Progenitor cell of endocrine pancreas (in vitro differentiated cells): ENCODE measurements at regions not wholly inside any gene's neighbourhood (a gene's known extent, or its start where the extent isn't known, plus 50 kb on each side); places are given as distances from the start of the nearest gene placed in this dataset.

ENCODE experiments used
- DNase-seq: peaks from one replicate; pipeline ENCODE4 v3.0.0; 2021; ENCODE audit warnings: low spot score; ENCODE audit not compliant: unreplicated experiment
- H3K27ac Mint-ChIP-seq: 2 replicates; pipeline ENCODE4 v1.8.0; 2021; ENCODE audit warnings: mild to moderate bottlenecking, moderate library complexity, mixed read lengths
- H3K27me3 Mint-ChIP-seq: 2 replicates; pipeline ENCODE4 v1.8.0; 2021; ENCODE audit warnings: mixed read lengths
- H3K36me3 Mint-ChIP-seq: 2 replicates; pipeline ENCODE4 v1.8.0; 2022; ENCODE audit warnings: mixed read lengths; ENCODE audit not compliant: insufficient read depth
- H3K4me1 Mint-ChIP-seq: 2 replicates; pipeline ENCODE4 v1.8.0; 2021; ENCODE audit warnings: low read depth, mixed read lengths
- H3K4me3 Mint-ChIP-seq: 2 replicates; pipeline ENCODE4 v1.8.0; 2021; ENCODE audit warnings: low read depth, mild to moderate bottlenecking, moderate library complexity, mixed read lengths
- H3K9me3 Mint-ChIP-seq: 2 replicates; pipeline ENCODE4 v1.8.0; 2021; ENCODE audit warnings: low read depth, mixed read lengths
- CTCF ChIP-seq: fragments of 200-600 bp; sonication (generic); IDR thresholded peaks from one replicate; pipeline ENCODE4 v1.5.0; 2021; ENCODE audit warnings: antibody characterized with exemption, mild to moderate bottlenecking; ENCODE audit not compliant: unreplicated experiment

GRCh38 chr18:65358306-65358705 lies 392.5 kb upstream of the CDH7 start:
- H3K27ac Mint-ChIP-seq, result no peak overlapping the region
- no peak overlapping the region for H3K4me3 Mint-ChIP-seq
- no peak for DNase-seq
- H3K9me3 Mint-ChIP-seq, result no peaks in the 10 kb centered on the region
- H3K27me3 Mint-ChIP-seq, result no peaks in the 10 kb centered on the region
- no peaks in the 10 kb centered on the region for H3K36me3 Mint-ChIP-seq
- TF ChIP-seq CTCF, result no peak
- H3K4me1 Mint-ChIP-seq, result no peaks in the 10 kb centered on the region

- Mint-ChIP-seq H3K27me3 (no peaks in the 10 kb centered on the region), H3K4me3 (no peak overlapping the region), H3K36me3 (no peaks in the 10 kb centered on the region), H3K9me3 (no peaks in the 10 kb centered on the region), H3K27ac (no peak overlapping the region), H3K4me1 (no peaks in the 10 kb centered on the region)
- DNase-seq, result no peak
- TF ChIP-seq CTCF, result no peak
Observed at GRCh38 chr18:65352186-65352585, 398.6 kb upstream of the CDH7 start.

- H3K4me3 Mint-ChIP-seq, result no peak overlapping the region
- no peaks in the 10 kb centered on the region for H3K36me3 Mint-ChIP-seq
- no peaks in the 10 kb centered on the region for H3K27me3 Mint-ChIP-seq
- no peaks in the 10 kb centered on the region for H3K4me1 Mint-ChIP-seq
- H3K9me3 Mint-ChIP-seq, result no peaks in the 10 kb centered on the region
- no peak overlapping the region for H3K27ac Mint-ChIP-seq
- TF ChIP-seq CTCF, result no peak
- no peak for DNase-seq
Observed at GRCh38 chr18:65349635-65350034, 401.2 kb upstream of the CDH7 start.

- no peak for DNase-seq
- Mint-ChIP-seq H3K4me1 (no peaks in the 10 kb centered on the region), H3K9me3 (peaks cover 3% of the 10 kb centered on the region), H3K27ac (no peak overlapping the region), H3K27me3 (no peaks in the 10 kb centered on the region), H3K36me3 (no peaks in the 10 kb centered on the region), H3K4me3 (no peak overlapping the region)
- no peak for TF ChIP-seq CTCF
Observed at GRCh38 chr18:65347446-65347845, 403.4 kb upstream of the CDH7 start.

GRCh38 chr18:65346086-65346485 lies 404.7 kb upstream of the CDH7 start:
- no peak overlapping the region for H3K27ac Mint-ChIP-seq
- no peak overlapping the region for H3K4me3 Mint-ChIP-seq
- no peaks in the 10 kb centered on the region for H3K36me3 Mint-ChIP-seq
- H3K9me3 Mint-ChIP-seq, result peaks cover 3% of the 10 kb centered on the region
- no peaks in the 10 kb centered on the region for H3K27me3 Mint-ChIP-seq
- no peak for TF ChIP-seq CTCF
- DNase-seq, result no peak
- no peaks in the 10 kb centered on the region for H3K4me1 Mint-ChIP-seq

GRCh38 chr18:65343571-65343970 lies 407.2 kb upstream of the CDH7 start:
- Mint-ChIP-seq H3K4me1 (no peaks in the 10 kb centered on the region), H3K9me3 (peaks cover 3% of the 10 kb centered on the region), H3K27me3 (no peaks in the 10 kb centered on the region), H3K36me3 (no peaks in the 10 kb centered on the region), H3K27ac (no peak overlapping the region), H3K4me3 (no peak overlapping the region)
- DNase-seq, result no peak
- TF ChIP-seq CTCF, result no peak
